GM21737 (cell line): ENCODE measurements at regions not wholly inside any gene's neighbourhood (a gene's known extent, or its start where the extent isn't known, plus 50 kb on each side); places are given as distances from the start of the nearest gene placed in this dataset.
"Not testable (repeated sequence)": the region's sequence is repeated elsewhere in the genome, so short reads cannot be mapped to it uniquely, and the experiment has no call there.

ENCODE experiments used
- ATAC-seq: cut with Tn5 transposase; IDR thresholded peaks from one replicate; pipeline ENCODE4 v1.9.1; 2021; ENCODE audit warnings: mild to moderate bottlenecking, moderate library complexity; ENCODE audit not compliant: unreplicated experiment

- no peak for ATAC-seq
Observed at GRCh38 chr2:11950896-11951295, 204.5 kb downstream of the LPIN1 start.

- ATAC-seq, result not testable (repeated sequence)
Observed at GRCh38 chr2:11951492-11951891, 205.1 kb downstream of the LPIN1 start.

DNA sequence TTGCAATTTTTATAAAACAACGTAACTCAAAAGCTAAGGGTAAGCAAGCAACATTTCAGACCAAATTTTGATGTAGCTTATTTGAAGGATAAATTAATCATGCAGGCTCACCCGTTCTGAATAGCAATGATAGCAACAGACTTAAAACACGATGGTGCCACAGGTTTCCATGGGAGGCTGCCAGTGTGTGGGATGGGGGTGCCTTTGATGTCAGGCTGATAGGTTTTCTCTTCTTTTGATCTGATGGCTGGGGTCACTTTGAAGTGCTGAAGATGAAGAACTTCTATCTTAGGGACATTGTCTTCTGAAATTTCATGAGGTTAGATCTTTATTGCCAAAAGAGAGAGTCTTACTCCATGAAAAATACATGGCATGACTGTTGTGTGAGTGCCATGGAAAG is 206.8 kb downstream of the LPIN1 start:
- ATAC-seq, result no peak

DNA sequence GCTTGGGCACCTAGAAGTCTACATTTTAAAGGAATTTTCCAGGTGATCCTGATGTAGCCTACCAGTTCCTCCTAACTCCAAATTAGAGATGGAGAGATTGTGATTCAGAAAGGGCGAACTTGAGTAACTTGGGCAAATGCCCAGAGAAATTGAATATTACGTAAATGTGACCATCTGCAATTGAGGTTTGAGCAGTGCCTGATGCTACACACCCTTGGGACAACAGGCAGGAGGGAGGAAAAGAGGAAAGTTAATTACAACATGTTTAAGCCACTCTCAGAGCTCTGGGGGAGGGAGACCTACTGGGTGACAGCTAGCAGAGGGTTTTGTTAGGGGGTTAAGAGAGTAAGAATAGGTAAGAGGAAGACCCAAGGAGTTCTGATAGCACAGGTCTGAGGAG is 208.9 kb downstream of the LPIN1 start:
- no peak for ATAC-seq

DNA sequence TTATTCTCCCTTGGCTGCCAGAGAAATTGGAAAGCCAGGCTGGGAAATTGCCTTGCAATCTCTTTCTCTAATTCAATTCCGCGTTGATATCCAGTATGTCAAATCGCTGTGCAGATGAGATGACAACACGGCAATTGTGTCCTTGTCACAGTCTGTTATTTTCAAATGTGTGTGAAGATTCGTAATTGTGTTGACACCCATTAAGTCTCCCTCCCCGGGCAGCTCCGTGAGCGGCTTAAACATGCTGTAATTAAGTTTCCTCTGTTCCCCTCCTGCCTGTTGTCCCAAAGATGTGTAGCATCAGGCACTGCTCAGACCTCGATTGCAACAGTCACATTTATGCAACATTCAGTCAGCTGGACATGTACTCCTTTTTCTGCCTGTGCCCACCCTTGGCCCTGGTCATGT is 209.5 kb downstream of the LPIN1 start:
- ATAC-seq, result no peak

GRCh38 chr2:11962707-11963328 is 216.4 kb downstream of the LPIN1 start:
- ATAC-seq, result no peak

DNA sequence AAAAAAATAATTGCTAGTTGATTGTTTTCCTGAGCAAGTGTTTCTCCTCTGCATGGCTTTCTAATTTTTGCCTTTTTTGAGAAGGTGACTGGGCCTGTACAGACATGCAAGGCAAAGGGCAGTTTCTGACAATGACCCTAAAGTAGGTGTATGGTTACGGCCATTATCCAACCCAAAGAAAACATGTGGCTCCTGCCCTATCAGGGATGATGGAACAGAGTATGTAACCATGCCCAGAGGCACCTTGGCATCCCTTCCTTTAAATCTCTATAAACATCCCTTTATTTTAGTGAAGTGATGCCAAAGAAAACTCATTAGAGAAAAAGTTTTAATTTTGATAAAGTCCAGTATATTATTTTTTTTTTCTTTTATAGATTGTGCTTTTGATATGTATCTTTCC is 217.5 kb downstream of the LPIN1 start:
- ATAC-seq, result no peak

DNA sequence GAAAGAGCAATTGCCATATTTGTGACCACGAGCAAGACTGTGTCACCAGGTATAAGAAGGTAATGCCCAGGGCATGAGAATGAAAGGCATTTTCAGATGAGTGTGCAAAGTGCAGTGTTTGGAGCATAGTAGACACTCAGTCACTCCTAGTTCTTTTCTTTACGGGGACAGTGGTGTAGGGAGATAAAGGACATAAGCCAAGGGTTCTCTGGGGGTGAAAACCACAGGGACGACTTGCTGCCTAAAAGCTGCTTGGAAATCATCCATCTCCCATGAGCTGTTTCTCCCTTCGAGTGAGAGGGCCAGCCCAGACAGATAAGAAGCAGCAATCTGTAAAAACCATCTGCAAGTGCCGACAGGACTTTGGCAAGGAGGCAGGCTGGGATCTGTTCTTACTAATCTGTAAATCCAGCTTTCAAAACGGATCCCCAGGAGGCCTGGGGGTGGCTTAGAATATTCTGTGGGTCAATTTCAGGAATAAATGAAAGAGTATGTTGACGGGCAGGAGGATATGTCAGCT is 221.6 kb downstream of the LPIN1 start:
- no peak for ATAC-seq

GRCh38 chr2:11968521-11968920 is 222.1 kb downstream of the LPIN1 start:
- ATAC-seq, result no peak

- no peak for ATAC-seq
Observed at GRCh38 chr2:11969774-11970173, 223.3 kb downstream of the LPIN1 start.

DNA sequence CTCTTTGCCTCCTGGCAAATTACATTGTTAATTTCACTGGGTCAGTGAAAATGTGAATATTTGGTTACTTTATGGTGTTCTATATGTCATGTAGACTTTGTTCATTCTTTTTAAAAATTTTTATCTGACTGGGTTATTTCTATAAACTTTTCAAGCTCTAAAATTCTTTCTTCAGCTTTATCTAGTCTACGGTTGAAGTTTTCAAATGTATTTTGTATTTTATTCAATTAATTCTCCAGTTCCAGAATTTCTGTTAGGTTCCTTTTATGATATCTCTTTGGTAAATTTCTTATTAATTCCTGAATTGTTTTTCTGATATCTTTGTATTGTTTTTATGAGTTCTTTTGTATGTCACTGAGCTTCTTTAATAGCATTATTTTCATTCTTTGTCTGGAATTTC is 228.1 kb downstream of the LPIN1 start:
- no peak for ATAC-seq

- no peak for ATAC-seq
Observed at GRCh38 chr2:11975373-11975772, 228.9 kb downstream of the LPIN1 start.

DNA sequence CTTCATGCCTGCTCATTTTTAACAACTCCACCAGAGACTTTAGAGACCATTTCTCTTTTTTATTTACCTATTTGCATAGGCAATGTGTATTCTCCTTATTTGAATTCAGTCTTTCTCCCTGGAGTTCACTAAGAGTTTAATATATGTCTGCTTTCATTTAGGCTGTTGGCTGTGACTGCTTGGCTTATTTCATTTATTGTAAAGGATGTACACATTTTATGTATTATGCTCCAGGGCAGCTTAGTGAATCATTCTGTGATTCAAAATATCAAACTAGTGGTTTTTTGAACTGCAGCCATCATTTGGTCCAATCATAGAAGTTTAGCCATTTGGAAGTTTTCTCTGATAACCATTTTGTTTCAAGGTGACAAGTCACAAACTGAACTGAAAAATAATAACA is 229.6 kb downstream of the LPIN1 start:
- ATAC-seq, result no peak

DNA sequence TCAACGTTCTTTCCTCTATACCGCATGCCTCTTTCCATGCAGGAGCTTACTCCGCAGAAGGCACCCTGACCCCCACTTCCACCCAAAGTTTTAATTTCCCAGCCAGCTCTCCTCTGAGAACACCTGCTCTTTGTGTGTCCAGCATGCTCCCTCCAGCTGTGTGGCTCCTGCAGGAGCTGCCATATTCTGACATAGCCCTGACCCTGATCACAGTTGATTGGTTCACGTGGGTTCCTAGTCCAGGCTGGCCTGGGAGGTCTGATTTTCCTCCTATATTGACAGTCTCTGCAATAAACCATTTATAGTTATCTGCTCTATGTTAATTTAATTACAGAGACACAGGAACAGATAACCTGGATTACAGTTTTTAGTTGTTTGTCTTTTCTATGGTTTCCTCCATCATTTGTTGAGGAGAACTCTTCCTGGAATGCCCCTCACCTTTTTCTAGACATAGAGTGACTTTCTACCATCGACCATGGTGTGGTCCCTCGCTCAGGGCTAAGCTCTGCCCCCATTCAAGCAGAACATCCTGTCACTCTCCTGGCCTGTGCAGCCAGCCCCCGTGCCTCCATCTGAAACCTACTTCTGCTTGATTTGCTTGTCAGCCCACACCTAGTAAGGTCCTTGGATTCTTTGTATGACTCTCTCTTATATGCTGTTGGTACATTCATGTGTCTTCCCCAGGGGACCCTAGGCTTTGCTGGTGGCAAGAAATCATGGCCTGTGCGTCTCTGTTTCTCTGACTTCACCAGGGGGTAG is 231.5 kb downstream of the LPIN1 start:
- no peak for ATAC-seq

DNA sequence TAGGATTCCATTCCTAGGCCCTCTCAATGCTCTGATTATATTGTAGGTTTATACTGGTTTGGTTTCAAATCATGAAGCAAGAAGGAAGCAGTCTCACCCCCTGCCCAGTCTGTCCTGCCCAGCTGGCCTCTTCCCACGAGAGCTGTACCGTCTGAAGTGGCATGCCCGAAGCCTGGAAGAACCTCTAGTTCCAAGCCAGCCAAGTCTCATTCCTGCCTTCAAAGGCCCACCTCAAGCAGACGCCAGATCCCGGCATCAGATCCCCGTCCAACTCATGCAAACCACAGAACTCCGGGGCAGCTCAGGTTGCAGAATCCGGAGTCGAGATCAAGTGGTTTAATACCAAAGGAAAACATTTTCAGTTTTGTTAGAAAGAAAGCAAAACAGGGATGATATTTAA is 234.4 kb downstream of the LPIN1 start:
- ATAC-seq, result no peak

GRCh38 chr2:11983401-11983800 is 237.0 kb downstream of the LPIN1 start:
- ATAC-seq, result no peak

- no peak for ATAC-seq
Observed at GRCh38 chr2:11983870-11984269, 237.4 kb downstream of the LPIN1 start.

DNA sequence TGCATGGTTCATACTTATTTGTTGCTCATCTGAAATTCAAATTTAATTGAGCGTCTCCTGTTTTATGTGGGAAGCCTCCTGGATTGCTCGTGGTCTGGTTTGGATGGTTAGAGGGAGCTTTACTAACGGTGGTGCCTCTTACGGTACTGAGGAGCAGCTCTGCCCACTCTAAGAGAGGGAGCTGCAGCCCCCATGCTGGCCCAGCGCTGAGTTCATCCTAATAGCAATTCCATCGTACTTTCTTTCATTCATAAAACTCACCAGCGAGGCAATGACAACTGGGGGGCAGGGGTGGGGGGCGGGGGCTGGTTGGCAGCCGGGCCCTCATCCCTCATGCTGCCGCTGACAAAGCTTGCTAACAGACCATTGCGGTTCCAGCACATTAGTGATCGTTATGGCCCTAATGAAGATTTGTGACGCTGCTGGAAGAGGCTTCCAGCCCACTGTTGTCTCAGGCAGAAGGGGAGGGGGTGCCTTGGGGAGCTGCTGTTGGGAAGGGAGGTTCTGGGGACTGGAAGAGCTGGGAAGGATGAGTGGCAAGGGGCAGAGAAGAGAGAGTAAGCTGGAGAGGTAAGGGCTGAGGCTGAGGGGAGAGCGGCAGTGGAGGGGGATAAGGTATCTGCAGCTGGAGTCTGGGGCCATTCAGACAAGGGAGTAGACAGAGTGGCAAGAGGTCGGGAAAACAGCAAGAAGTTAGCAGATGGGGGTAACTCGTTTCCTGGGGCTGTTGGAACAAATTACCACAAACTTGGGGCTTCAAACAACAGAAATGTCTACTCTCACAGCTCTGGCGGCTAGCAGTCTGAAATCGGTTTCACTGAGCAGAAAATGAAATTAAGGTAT is 238.1 kb downstream of the LPIN1 start:
- no peak for ATAC-seq

DNA sequence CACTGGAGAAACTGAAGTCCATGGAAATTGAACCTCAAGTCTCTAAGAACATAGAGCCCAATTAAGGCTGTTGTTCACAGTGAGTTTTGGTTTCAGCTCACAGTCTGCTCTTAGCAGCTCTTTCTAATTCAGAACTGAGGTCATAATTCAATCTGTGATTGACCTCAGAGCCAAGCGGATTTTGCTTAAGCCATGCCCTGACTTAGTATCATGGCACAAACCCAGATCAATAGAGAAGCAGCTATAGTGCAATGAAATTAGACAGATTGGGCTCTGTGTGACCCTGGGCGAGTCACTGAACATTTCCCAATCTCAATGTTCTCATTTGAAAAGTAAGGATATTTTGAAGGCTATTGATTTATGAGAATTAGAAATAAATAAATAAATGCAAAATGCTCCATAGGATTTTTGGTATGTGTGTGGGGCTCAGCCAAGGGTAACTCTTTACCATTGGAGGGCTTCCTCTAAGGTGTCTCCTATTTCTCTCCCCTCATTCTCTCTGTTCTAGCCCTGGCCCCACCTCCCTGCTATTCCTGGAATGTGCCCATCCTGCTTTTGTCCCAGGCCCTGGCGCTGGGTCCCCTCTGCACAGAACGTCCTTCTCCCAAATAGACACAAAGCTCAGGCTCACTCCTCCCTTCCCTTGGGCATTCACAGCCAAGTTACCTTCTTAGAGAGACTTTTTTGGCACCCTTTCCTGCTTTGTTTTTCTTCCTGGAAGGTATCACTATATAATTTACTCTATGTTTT is 239.6 kb downstream of the LPIN1 start:
- ATAC-seq, result no peak

DNA sequence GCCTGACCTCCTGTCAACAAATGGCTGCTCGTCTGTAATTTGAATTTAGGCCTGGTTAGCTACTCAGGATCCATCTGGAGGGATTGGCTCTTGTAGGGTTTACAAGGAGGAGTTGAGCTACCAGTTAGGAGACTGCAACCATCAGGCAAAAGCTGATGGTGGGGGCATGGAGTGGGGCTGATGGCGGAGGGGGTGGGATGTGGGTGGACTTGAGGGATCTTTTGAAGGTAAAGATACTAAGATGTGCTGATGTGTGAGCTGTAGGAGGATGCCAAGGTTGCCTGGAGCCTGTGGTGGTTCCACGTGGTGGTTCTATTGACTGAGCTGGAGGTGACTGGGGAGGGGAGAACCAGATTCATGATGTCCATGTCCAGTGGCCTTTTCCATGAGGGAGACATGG is 240.7 kb downstream of the LPIN1 start:
- no peak for ATAC-seq
